Natural killer cell treated with Interleukin-12 subunit alpha and Interleukin-12 subunit beta and Interleukin-15 and Interleukin-18, amount 100 ng/mL, for 72 hours (primary cell): ENCODE measurements at regions not wholly inside any gene's neighbourhood (a gene's known extent, or its start where the extent isn't known, plus 50 kb on each side); places are given as distances from the start of the nearest gene placed in this dataset.
A peak's percentile ranks its signal among the peaks of the same experiment; 100 is the strongest.

Experiments used
- ATAC-seq, 2 donors: fragments of 150-1000 bp; cut with Tn5 transposase in 1 of 2; sonication (Bioruptor Pico), chemical (Tn5 transposase) in 1 of 2; 2 replicates each; pipeline ENCODE4 v1.10.0; 2021
- DNase-seq: peaks from one replicate; pipeline ENCODE4 v3.0.0; 2022; ENCODE audit warnings: low spot score
- H3K27ac Mint-ChIP-seq, 2 donors: 1 replicate in 1 of 2; 2 replicates in 1 of 2; pipeline ENCODE4 v1.8.0; 2022; ENCODE audit warnings: mixed read lengths in 2 of 2, mild to moderate bottlenecking in 1 of 2, moderate library complexity in 1 of 2
- H3K27me3 Mint-ChIP-seq, 2 donors: 1 replicate in 1 of 2; 2 replicates in 1 of 2; pipeline ENCODE4 v1.8.0; 2022; ENCODE audit warnings: mixed read lengths in 2 of 2
- H3K36me3 Mint-ChIP-seq: one replicate; pipeline ENCODE4 v1.8.0; 2022; ENCODE audit warnings: mixed read lengths
- H3K4me1 Mint-ChIP-seq, 2 donors: 1 replicate in 1 of 2; 2 replicates in 1 of 2; pipeline ENCODE4 v1.8.0; 2022; ENCODE audit warnings: low read depth in 2 of 2, mixed read lengths in 2 of 2, mild to moderate bottlenecking in 1 of 2
- H3K4me3 Mint-ChIP-seq: one replicate; pipeline ENCODE4 v1.8.0; 2022; ENCODE audit warnings: mixed read lengths
- H3K9me3 Mint-ChIP-seq: 2 replicates; pipeline ENCODE4 v1.8.0; 2022; ENCODE audit warnings: mixed read lengths

DNA sequence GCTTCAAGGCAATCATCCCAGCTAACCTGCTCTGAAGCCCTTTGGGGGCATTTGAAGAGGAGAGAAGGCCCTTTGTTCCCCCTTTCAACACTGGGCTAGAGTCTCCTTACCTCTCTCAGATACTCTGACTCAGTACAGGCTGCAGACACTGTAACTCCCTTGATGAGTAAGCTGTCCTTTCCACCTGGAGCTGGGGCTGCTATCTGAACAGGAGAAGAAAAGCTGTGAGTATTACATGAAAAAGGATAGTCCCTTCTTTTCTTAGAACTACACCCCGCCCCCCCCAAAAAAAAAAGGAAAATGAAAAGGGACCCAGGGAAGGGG, 186.6 kb upstream of the PLEKHG7 start:
- ATAC-seq = peak; percentile 62 to 77
- peak overlapping the region in 1 of 2 donors; percentile 62 for H3K27ac Mint-ChIP-seq
- no peak for DNase-seq
- H3K27me3 Mint-ChIP-seq = no peaks in the 10 kb centered on the region
- peaks cover 13 to 28% of the 10 kb centered on the region in 2 donors for H3K4me1 Mint-ChIP-seq
- H3K4me3 Mint-ChIP-seq = no peak overlapping the region
- H3K9me3 Mint-ChIP-seq = peaks cover 3% of the 10 kb centered on the region
- H3K36me3 Mint-ChIP-seq = peaks cover 5% of the 10 kb centered on the region

DNA sequence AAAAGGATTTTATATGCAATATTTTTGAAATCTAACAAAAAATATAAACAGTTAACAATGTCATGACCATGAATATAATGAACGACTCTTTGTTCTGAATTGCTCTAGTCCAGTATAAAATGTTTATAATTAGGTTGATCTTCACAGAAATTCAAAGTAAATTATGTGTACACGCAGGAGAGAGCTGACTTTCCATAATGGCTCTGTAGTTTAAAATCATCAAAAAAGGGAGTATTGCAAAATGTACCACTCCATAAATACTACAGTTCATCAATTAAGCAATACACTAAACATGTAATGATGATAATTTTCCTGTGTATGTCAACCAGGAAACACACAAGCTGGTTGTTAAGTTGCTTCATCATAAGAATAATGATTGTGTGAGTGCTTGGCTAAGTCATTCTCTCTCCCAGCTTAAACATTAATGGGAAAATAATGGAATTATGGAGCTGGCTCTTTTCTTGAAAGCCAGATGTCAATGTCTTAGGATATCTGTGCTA, 189.5 kb upstream of the PLEKHG7 start:
- no peak for ATAC-seq
- peaks cover 0 to 21% of the 10 kb centered on the region in 2 donors for H3K4me1 Mint-ChIP-seq

DNA sequence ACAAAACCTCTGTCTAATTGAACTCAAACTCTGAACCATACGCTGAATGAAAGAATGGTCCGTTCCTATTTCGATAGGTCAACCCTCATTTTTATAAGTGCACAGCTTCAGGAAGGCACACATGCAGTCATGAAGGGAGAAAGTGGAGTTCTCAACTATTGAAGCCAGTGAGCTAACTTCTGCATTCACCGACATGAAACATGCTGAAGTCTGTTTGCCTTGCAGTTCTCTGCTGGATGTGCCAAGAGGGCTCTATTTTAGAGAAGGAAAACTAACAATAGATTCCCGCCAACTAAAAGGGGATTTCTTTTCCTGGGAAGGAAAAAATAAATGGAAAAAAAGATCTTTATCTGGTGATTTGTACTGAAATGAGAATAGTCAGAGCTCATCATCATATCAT, 191.0 kb upstream of the PLEKHG7 start:
- ATAC-seq (no peak), DNase-seq (no peak)
- peaks cover 7% of the 10 kb centered on the region for H3K9me3 Mint-ChIP-seq
- H3K4me1 Mint-ChIP-seq = peaks cover 2 to 21% of the 10 kb centered on the region in 2 donors
- H3K36me3 Mint-ChIP-seq = peaks cover 4% of the 10 kb centered on the region
- no peaks in the 10 kb centered on the region for H3K27me3 Mint-ChIP-seq
- no peak overlapping the region for H3K27ac Mint-ChIP-seq
- no peak overlapping the region for H3K4me3 Mint-ChIP-seq

More for the DNA sequence above, 189.5 kb upstream of the PLEKHG7 start:
- H3K27ac Mint-ChIP-seq = peak overlapping the region in 1 of 2 donors; percentile 14
- H3K27me3 Mint-ChIP-seq = no peaks in the 10 kb centered on the region
- no peak overlapping the region for H3K4me3 Mint-ChIP-seq
- H3K36me3 Mint-ChIP-seq = peaks cover 4% of the 10 kb centered on the region
- DNase-seq = no peak
- peaks cover 5% of the 10 kb centered on the region for H3K9me3 Mint-ChIP-seq

DNA sequence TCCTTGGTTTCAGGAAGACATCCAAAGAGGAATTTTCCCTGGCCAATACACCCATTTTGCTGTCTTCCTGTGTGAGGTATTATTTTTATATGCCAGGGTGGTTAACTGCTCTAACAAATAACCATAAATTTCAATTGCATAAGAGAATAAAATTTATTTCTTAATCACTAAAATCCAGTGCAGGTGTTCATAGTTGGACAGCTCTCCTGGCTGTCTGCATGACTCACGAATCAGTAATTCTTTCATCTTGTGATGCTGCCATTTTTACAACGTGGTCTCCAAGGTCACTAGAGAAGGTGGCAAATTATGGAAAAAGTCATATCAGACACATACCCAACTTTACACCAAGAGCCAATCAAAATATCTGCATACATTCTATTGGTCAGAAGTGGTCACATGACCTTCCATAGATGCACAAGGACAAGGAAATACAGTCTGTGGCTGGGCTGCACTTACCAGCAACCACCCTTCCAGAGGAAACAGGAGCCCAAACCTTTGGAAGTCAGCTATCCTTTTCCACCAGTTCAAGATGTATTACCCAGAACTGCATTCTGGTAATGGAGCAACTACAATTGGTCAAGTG, 193.5 kb upstream of the PLEKHG7 start:
- peaks cover 21 to 29% of the 10 kb centered on the region in 2 donors for H3K4me1 Mint-ChIP-seq
- no peak overlapping the region for H3K4me3 Mint-ChIP-seq
- no peak for ATAC-seq
- no peak for DNase-seq
- H3K27ac Mint-ChIP-seq = no peak overlapping the region
- H3K27me3 Mint-ChIP-seq = no peaks in the 10 kb centered on the region
- H3K36me3 Mint-ChIP-seq = peaks cover 9% of the 10 kb centered on the region
- H3K9me3 Mint-ChIP-seq = peaks cover 13% of the 10 kb centered on the region

DNA sequence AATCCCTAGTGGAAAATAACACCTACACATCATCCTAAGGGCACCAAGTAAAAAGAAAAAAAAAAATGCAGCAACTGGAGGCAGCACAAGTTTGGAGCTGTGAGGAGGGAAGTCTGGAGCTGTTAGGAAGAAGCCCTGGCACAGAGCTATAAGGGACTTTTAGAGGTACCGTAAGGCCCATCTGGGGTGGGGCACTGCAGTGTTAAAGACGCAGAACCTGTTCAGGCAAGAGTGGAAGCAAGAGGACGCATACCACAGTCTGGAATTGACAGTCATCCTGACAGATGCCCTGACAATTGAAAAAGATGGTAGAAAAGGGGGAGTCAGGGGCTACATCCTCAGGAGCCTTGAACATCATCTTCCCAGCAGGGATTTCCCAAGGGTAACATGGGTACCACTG, 195.9 kb upstream of the PLEKHG7 start:
- H3K36me3 Mint-ChIP-seq = peaks cover 9% of the 10 kb centered on the region
- H3K27ac Mint-ChIP-seq = peak overlapping the region; percentile 89 to 91
- no peak overlapping the region for H3K4me3 Mint-ChIP-seq
- peaks cover 40 to 42% of the 10 kb centered on the region in 2 donors for H3K4me1 Mint-ChIP-seq
- no peaks in the 10 kb centered on the region for H3K27me3 Mint-ChIP-seq
- H3K9me3 Mint-ChIP-seq = peaks cover 13% of the 10 kb centered on the region
- ATAC-seq (no peak), DNase-seq (no peak)

DNA sequence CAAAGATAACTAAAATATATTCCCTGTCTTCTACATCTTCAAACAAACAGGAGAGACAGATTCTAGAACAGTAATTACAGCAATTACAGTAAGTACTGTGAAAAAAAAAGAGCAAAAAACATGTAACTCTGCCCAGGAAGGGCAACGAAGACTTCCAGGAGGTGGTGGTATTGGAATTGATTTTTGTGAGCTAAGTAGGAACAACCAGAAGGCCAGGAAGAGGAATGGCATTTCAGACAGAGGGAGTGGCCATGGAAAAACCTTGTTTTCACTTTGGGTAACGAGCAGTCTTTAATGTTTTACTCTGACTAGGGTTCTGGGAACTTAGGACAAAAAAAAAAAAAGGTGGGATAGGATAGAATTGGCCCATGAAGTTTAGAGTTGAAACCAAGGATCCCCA, 196.3 kb upstream of the PLEKHG7 start:
- Mint-ChIP-seq H3K4me3 (peak overlapping the region; percentile 87), H3K27me3 (no peaks in the 10 kb centered on the region), H3K27ac (peak overlapping the region; percentile 89 to 91), H3K9me3 (peaks cover 13% of the 10 kb centered on the region), H3K36me3 (peaks cover 9% of the 10 kb centered on the region), H3K4me1 (peaks cover 42 to 43% of the 10 kb centered on the region in 2 donors)
- no peak for DNase-seq
- ATAC-seq = no peak

DNA sequence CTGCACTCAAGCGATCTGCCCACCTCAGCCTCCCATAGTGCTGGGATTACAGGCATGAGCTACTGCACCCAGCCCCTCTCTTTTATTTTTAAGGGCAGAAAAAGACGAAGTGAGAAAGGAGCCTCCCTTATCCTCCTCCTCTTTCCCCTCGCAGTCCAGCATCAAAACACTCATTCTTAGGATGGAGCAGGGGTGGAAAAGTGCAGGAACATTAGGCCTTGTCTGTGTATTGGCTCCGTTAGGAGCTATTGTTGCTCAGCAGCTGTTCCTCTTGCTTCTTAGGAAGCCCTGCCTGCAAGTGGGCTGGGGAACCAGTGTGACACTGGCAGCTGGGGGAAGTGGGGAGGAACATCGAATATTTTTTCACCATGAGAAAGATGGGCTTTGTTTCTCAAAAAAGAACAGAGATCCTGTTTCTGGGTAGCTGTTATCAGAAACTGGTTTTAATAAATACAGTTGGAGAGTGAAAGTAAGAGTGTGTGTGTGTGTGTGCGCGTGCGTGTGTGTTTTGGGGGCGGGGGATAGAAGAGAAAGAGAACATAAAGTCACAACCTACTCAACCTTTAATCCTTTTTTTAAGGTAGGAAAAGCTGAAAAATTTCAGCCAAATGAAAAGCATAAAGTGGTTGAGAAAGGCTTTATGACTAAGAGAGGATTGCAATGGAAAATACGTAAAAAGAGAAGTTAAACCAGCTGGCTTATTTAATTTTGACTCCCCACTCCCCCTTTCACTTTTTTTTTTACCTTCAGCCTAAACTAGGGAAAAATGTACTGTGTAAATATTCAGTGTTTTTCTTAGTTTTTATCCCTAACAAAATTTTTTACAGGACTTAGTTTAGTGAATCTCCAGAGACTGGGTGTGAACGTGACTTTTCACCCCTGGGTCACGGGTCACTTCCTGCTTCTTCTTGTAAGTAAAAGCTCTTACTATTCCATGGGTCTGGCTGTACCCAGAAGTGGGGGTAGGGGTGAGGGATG, 197.2 kb upstream of the PLEKHG7 start:
- Mint-ChIP-seq H3K27me3 (no peaks in the 10 kb centered on the region), H3K9me3 (peaks cover 12% of the 10 kb centered on the region), H3K4me1 (peaks cover 42 to 44% of the 10 kb centered on the region in 2 donors), H3K27ac (peak overlapping the region; percentile 89 to 91), H3K36me3 (peaks cover 9% of the 10 kb centered on the region), H3K4me3 (peak overlapping the region; percentile 87)
- ATAC-seq = peak; percentile 25 to 58
- no peak for DNase-seq

DNA sequence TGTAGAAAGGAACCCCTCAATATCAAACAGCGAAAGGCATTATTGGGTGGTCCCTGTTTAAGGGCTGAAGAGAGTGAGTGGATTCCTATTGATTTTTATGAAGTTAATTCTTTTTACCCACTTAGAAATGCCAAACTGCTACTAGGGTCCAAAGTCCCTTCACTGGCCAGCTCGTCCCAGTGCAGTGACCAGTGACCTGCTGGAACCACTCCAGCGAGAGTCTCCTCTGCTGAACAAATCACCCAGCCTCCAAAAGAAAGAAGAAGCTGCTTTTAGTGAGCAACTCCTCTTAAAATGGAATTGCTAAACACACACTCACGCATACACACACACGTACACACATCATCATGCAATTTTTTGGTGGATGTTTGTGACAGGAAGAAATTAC, 198.2 kb upstream of the PLEKHG7 start:
- Mint-ChIP-seq H3K27me3 (no peaks in the 10 kb centered on the region), H3K27ac (peak overlapping the region in 1 of 2 donors; percentile 84), H3K9me3 (peaks cover 8% of the 10 kb centered on the region), H3K36me3 (peaks cover 5% of the 10 kb centered on the region), H3K4me1 (peaks cover 40 to 42% of the 10 kb centered on the region in 2 donors), H3K4me3 (no peak overlapping the region)
- ATAC-seq (no peak), DNase-seq (no peak)

DNA sequence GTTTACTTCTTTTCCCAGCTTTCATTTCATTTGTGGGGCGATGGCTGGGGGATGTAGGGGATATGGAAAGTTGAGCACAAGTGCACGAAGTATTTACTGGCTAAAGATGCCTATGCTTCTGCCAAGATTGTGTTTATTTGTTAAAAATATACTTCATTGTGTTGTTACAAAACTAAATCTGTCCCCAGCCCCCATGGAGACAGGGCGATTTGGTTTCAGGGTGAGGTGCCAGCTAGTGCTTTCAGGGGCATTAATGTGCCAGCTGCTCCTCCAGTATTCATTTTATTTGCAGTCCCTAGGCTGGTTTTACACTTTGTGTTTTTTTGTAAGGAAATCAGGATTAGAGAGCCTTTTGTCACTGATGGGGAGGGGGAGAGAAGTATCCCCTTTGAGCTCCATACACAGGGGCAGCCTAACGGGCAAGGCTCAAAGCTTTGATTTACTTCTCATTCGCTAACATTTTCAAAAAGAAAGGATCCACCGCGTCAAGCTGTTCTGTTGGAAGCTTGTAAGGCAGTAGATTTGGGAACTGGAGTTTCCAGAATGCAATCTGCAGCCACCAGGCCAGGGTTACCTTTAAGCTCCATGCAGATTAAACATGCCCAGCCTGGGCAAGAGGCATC, 198.7 kb upstream of the PLEKHG7 start:
- ATAC-seq (no peak), DNase-seq (no peak)
- Mint-ChIP-seq H3K36me3 (peaks cover 5% of the 10 kb centered on the region), H3K4me1 (peaks cover 40 to 42% of the 10 kb centered on the region in 2 donors), H3K27me3 (no peaks in the 10 kb centered on the region), H3K9me3 (peaks cover 8% of the 10 kb centered on the region), H3K27ac (peak overlapping the region in 1 of 2 donors; percentile 84), H3K4me3 (peak overlapping the region; percentile 61)

DNA sequence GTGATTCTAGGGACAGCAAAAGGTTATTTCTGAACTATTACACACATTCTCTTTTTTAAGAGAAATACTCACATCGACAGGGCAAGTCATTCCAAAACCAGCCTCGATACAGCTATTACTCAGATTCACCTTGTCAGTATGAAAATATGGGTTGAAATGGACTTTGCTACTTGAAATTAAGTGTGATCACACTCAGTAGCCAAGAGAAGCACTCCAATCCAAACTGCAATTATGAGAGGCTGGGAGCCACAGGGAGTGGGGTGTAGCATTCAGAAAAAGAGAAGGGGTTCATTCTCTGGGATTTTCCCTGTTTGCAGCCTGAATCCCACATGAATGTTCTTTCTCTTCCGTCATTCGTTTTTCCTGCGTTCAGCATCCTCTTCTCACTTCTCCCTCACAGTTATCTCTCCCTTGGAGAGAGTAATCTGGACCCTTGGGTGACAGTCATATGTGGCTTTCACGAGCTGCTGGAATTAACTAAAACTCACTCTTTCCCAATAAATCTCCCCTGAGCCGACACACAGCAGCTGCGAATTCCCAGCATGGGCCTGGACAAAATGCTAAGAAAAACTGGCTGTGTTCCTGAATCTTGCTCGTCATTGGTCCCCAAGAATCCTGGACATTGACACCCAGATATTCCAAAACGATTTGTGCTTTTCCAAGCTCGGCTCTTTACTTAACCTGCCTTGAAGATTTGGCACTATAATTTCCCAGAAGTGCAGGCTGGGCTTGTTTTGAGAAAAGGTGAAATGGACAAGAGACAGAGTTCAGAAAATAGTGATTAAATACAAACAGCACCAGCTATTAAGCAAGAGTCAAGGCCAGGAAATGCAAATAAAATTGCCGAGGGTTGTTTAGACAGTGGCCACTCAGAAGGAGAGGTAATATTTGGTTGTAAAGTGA, 199.5 kb upstream of the PLEKHG7 start:
- Mint-ChIP-seq H3K27ac (peak overlapping the region in 1 of 2 donors; percentile 84), H3K4me3 (peak overlapping the region; percentile 61), H3K4me1 (peaks cover 40 to 42% of the 10 kb centered on the region in 2 donors), H3K36me3 (peaks cover 5% of the 10 kb centered on the region), H3K9me3 (peaks cover 8% of the 10 kb centered on the region), H3K27me3 (no peaks in the 10 kb centered on the region)
- ATAC-seq = peak; percentile 69 to 80
- DNase-seq = no peak

DNA sequence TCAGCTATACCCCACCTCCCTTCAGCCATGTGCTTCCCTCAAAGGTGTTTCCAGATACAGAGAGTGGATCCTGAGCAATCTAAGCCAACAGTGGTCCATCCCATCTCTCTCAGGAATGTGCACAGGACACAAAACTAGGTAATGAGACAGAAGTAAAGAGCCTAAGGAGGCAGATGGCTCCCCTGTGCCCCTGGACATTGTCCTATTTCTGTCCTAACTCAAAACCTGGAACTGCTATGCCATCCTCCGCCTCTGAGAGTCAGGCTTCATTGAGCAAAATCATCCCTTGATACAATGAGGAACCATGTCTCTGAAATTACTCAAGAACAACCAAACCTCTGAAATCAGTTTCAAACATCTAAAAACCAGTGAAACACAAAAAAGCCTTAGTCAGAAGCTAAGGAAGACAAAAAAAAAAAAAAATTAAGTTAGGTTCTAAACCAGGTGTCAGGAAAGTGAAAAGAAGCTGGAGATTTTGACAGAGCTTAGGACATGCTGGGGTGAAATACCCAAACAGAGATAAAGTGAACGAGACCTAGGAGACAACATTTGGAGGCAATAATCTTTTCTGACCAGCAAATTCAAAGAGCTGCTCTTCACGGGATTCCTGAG, 200.3 kb upstream of the PLEKHG7 start:
- H3K36me3 Mint-ChIP-seq = peaks cover 5% of the 10 kb centered on the region
- H3K9me3 Mint-ChIP-seq = peaks cover 8% of the 10 kb centered on the region
- H3K27ac Mint-ChIP-seq = peak overlapping the region in 1 of 2 donors; percentile 84
- DNase-seq (no peak), ATAC-seq (peak; percentile 63 to 70)
- no peaks in the 10 kb centered on the region for H3K27me3 Mint-ChIP-seq
- peak overlapping the region; percentile 61 for H3K4me3 Mint-ChIP-seq
- H3K4me1 Mint-ChIP-seq = peaks cover 40 to 42% of the 10 kb centered on the region in 2 donors

DNA sequence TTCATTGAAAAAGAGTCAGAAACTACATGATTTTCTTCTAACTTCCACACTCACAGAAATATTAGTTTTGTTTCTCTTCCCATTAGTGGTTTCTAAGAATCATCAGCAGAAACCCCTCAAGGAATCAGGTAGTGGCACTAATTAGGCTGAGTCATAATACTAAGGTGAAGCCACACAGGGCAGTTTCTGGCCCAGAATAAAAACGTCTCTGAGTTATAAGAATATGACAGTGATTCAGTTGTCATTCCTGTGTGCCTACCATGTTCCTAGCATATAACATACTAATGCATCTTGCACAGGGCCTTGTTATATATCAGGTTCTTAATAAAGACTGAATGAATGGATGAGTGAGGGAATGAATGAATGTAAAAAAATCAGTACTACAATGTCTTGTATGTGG, 206.0 kb upstream of the PLEKHG7 start:
- H3K4me3 Mint-ChIP-seq = no peak overlapping the region
- ATAC-seq = no peak

More for the DNA sequence above, 206.0 kb upstream of the PLEKHG7 start:
- no peak for DNase-seq
- Mint-ChIP-seq H3K27ac (no peak overlapping the region), H3K36me3 (peaks cover 7% of the 10 kb centered on the region), H3K27me3 (no peaks in the 10 kb centered on the region), H3K9me3 (peaks cover under 1% of the 10 kb centered on the region), H3K4me1 (peaks cover 7 to 14% of the 10 kb centered on the region in 2 donors)
